MCF 10A (cell line): ENCODE measurements at regions not wholly inside any gene's neighbourhood (a gene's known extent, or its start where the extent isn't known, plus 50 kb on each side); places are given as distances from the start of the nearest gene placed in this dataset.
"Not testable (repeated sequence)": the region's sequence is repeated elsewhere in the genome, so short reads cannot be mapped to it uniquely, and the experiment has no call there.

ENCODE experiments used
- BruUV-seq: library from RNA; stranded (reverse); fragments of 400-500 nt; replicated peaks from 2 replicates; lab custom pipeline; 2021; lab: Mats Ljungman, UMichigan
- CTCF ChIA-PET: fragments of 300-600 bp; sonication (Branson Sonifier 250); formaldehyde crosslinking; extraction: SDS; loops from one replicate; lab custom pipeline; 2021; ENCODE audit warnings: antibody characterized with exemption, inconsistent platforms; lab: Yijun Ruan, JAX
- POLR2A ChIA-PET: fragments of 300-600, 350-650 bp; sonication (Branson Sonifier 250); formaldehyde crosslinking; extraction: SDS; loops from one replicate; lab custom pipeline; 2020; ENCODE audit warnings: antibody characterized with exemption, inconsistent platforms; lab: Yijun Ruan, JAX
- DNase-seq: peaks from one replicate; pipeline ENCODE4 v3.0.0-alpha.2; 2018; ENCODE audit not compliant: unreplicated experiment
- H3K27ac Mint-ChIP-seq: one replicate; pipeline ENCODE4 v1.8.0; 2022; ENCODE audit warnings: mild to moderate bottlenecking, low read depth, mixed read lengths; ENCODE audit not compliant: unreplicated experiment
- H3K27me3 Mint-ChIP-seq: one replicate; pipeline ENCODE4 v1.8.0; 2022; ENCODE audit warnings: mixed read lengths; ENCODE audit not compliant: insufficient read depth, unreplicated experiment
- H3K36me3 Mint-ChIP-seq: one replicate; pipeline ENCODE4 v1.8.0; 2022; ENCODE audit warnings: mild to moderate bottlenecking, moderate library complexity, mixed read lengths; ENCODE audit not compliant: insufficient read depth, unreplicated experiment
- H3K4me1 Mint-ChIP-seq: one replicate; pipeline ENCODE4 v1.8.0; 2022; ENCODE audit warnings: mixed read lengths; ENCODE audit not compliant: insufficient read depth, unreplicated experiment
- H3K4me3 Mint-ChIP-seq: one replicate; pipeline ENCODE4 v1.8.0; 2022; ENCODE audit warnings: mild to moderate bottlenecking, moderate library complexity, mixed read lengths; ENCODE audit not compliant: unreplicated experiment
- H3K9me3 Mint-ChIP-seq: one replicate; pipeline ENCODE4 v1.8.0; 2022; ENCODE audit warnings: mixed read lengths; ENCODE audit not compliant: unreplicated experiment
- CTCF ChIP-seq: fragments of 200-600 bp; IDR thresholded peaks from one replicate; pipeline ENCODE4 v1.8.0; 2022; ENCODE audit warnings: antibody characterized with exemption, mild to moderate bottlenecking; ENCODE audit not compliant: unreplicated experiment
- intact Hi-C: fragments of 100-400 bp; cut with micrococcal nuclease; formaldehyde crosslinking; loops from 2 replicates; pipeline ENCODE4 v1.14.1; 2022

GRCh38 chr9:28976684-28977083 lies 1403.4 kb upstream of the C9orf72 start:
- Mint-ChIP-seq H3K27ac (no peak overlapping the region), H3K4me3 (no peak overlapping the region), H3K4me1 (no peaks in the 10 kb centered on the region), H3K9me3 (no peaks in the 10 kb centered on the region), H3K27me3 (no peaks in the 10 kb centered on the region), H3K36me3 (no peaks in the 10 kb centered on the region)
- intact Hi-C loops = loop anchor here (5.0 kb wide), 1 partner anchor 199 kb away; no protein-coding TSS in a partner anchor
- DNase-seq = no peak
- no peak for TF ChIP-seq CTCF
- ChIA-PET CTCF (no interaction called here), POLR2A (no interaction called here)
- no TSS peak for BruUV-seq

- H3K9me3 Mint-ChIP-seq = no peaks in the 10 kb centered on the region
- no peaks in the 10 kb centered on the region for H3K27me3 Mint-ChIP-seq
- H3K4me1 Mint-ChIP-seq = peaks cover 7% of the 10 kb centered on the region
- no TSS peak for BruUV-seq
- intact Hi-C loops = no loop called here
- ChIA-PET CTCF (no interaction called here), POLR2A (no interaction called here)
- TF ChIP-seq CTCF = no peak
- DNase-seq = no peak
- H3K36me3 Mint-ChIP-seq = no peaks in the 10 kb centered on the region
- no peak overlapping the region for H3K27ac Mint-ChIP-seq
- H3K4me3 Mint-ChIP-seq = no peak overlapping the region
These were observed 1407.8 kb upstream of the C9orf72 start for GRCh38 chr9:28981129-28981528.

- Mint-ChIP-seq H3K9me3 (no peaks in the 10 kb centered on the region), H3K4me1 (peaks cover 7% of the 10 kb centered on the region), H3K4me3 (no peak overlapping the region), H3K27ac (no peak overlapping the region), H3K36me3 (no peaks in the 10 kb centered on the region), H3K27me3 (no peaks in the 10 kb centered on the region)
- ChIA-PET POLR2A (no interaction called here), CTCF (no interaction called here)
- TF ChIP-seq CTCF = no peak
- no TSS peak for BruUV-seq
- intact Hi-C loops = no loop called here
- no peak for DNase-seq
These were observed 1408.4 kb upstream of the C9orf72 start for GRCh38 chr9:28981711-28982110.

GRCh38 chr9:28984016-28984415 lies 1410.7 kb upstream of the C9orf72 start:
- BruUV-seq = no TSS peak
- no peak for TF ChIP-seq CTCF
- Mint-ChIP-seq H3K4me1 (peaks cover 7% of the 10 kb centered on the region), H3K27me3 (no peaks in the 10 kb centered on the region), H3K9me3 (no peaks in the 10 kb centered on the region), H3K36me3 (no peaks in the 10 kb centered on the region), H3K27ac (no peak overlapping the region), H3K4me3 (no peak overlapping the region)
- POLR2A ChIA-PET = interaction anchor here (1.3 kb wide), 1 partner anchor 15 kb away, joined by 3 read pairs; no protein-coding TSS in a partner anchor
- intact Hi-C loops = no loop called here
- CTCF ChIA-PET = no interaction called here
- DNase-seq = no peak

- H3K4me3 Mint-ChIP-seq, H3K4me1 Mint-ChIP-seq, CTCF ChIA-PET, intact Hi-C loops, BruUV-seq, H3K9me3 Mint-ChIP-seq, DNase-seq, POLR2A ChIA-PET, H3K27me3 Mint-ChIP-seq, H3K36me3 Mint-ChIP-seq, H3K27ac Mint-ChIP-seq: not testable (repeated sequence)
These were observed 1416.7 kb upstream of the C9orf72 start for GRCh38 chr9:28990009-28990408.
